ENCODE measurements at regions not wholly inside any gene's neighbourhood (a gene's known extent, or its start where the extent isn't known, plus 50 kb on each side); places are given as distances from the start of the nearest gene placed in this dataset.

DNA sequence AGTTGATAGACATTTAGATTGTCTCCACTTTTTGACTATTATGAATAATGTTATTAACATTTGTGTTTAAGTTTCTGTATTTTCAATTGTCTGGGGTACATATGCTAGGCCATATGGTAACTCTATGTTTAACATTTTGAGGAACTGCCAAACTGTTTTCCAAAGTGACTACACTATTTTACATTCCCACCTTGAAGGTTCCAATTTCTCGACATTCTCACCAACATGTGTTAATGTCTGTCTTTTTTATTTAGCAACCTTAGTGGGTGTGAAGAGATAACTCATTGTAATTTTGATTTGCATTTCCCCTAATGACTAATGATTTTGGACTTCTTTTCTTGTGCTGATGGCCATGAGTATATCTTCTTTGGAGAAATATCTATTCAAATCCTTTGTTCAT, 832.4 kb downstream of the DNAJB9 start:
- no peak for TF ChIP-seq CTCF (IDR thresholded peaks at IDR 0.05)
- TF ChIP-seq POLR2A (IDR thresholded peaks at IDR 0.05), result no peak

Measured in body of pancreas (tissue), 4 donors.